ENCODE measurements at regions not wholly inside any gene's neighbourhood (a gene's known extent, or its start where the extent isn't known, plus 50 kb on each side); places are given as distances from the start of the nearest gene placed in this dataset.

DNA sequence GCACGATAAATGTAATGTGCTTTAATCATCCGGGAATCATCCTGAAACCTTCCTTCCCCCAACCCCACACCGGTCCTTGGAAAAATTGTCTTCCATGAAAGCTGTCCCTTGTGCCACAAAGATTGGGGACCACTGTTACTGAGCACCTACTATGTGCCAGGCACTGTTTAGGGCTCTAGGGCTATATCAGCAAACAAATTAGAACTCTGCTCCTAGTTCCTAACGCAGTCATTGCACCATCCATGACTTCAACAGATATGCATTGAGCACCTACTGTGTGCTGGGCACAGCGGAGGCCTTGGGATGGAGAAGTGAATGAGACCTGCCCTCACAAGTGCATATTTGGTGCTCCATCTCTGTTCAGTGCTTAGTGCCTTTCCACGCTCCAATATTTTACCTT lies 50.3 kb upstream of the BLCAP start:
- Histone ChIP-seq H4K20me1 (ENCODE audit: insufficient read depth, poor library complexity, severe bottlenecking) (no peaks in the 10 kb centered on the region), H3K36me3 (replicated peaks; ENCODE audit: insufficient read depth, low read depth) (no peaks in the 10 kb centered on the region)

More for the DNA sequence above, 50.3 kb upstream of the BLCAP start:
- Histone ChIP-seq H3K27ac (no peak overlapping the region), H3K79me2 (no peaks in the 10 kb centered on the region), H2AFZ (no peak overlapping the region), H3K4me2 (no peak overlapping the region), H3K27me3 (no peaks in the 10 kb centered on the region), H3K9me3 (ENCODE audit: low read depth) (no peaks in the 10 kb centered on the region), H3K9me2 (replicated peaks; ENCODE audit: insufficient read depth) (no peaks in the 10 kb centered on the region), H3K4me1 (ENCODE audit: insufficient read depth) (no peaks in the 10 kb centered on the region), H3K4me3 (no peak overlapping the region)
- TF ChIP-seq EZH2 (IDR thresholded peaks at IDR 0.05; ENCODE audit: borderline replicate concordance): no peak
- no peak for TF ChIP-seq EZH2phosphoT487 (IDR thresholded peaks at IDR 0.05; ENCODE audit: low read depth, severe bottlenecking, unreplicated experiment)
- no peak for TF ChIP-seq CTCF (IDR thresholded peaks at IDR 0.05; ENCODE audit: poor library complexity)
- no peak for DNase-seq (ENCODE audit: low spot score)
- 79% methylated on average over 6 of the region's 6 CpGs for WGBS (ENCODE audit: low lambda C conversion rate, missing lambda C conversion rate)
